ENCODE measurements at regions not wholly inside any gene's neighbourhood (a gene's known extent, or its start where the extent isn't known, plus 50 kb on each side); places are given as distances from the start of the nearest gene placed in this dataset.

GRCh38 chr20:3304456-3304855 lies 65.5 kb upstream of the SLC4A11 start:
- in situ Hi-C loops (cut with HindIII; ENCODE audit: low pct_unique_long_range_greater_than_20kb, low sequenced_read_pairs), result no loop called here
- no peak for DNase-seq (ENCODE audit: low read depth in 1 of 2, low spot score in 1 of 2)
- TF ChIP-seq JUND (IDR thresholded peaks at IDR 0.05; ENCODE audit: low read depth), result no peak

GRCh38 chr20:3297079-3297378 lies 58.0 kb upstream of the SLC4A11 start:
- DNase-seq (ENCODE audit: low read depth in 1 of 2, low spot score in 1 of 2), result no peak
- in situ Hi-C loops (cut with HindIII; ENCODE audit: low pct_unique_long_range_greater_than_20kb, low sequenced_read_pairs), result no loop called here
- TF ChIP-seq JUND (IDR thresholded peaks at IDR 0.05; ENCODE audit: low read depth), result no peak

- DNase-seq (ENCODE audit: low read depth in 1 of 2, low spot score in 1 of 2), result no peak
- no peak for TF ChIP-seq JUND (IDR thresholded peaks at IDR 0.05; ENCODE audit: low read depth)
- in situ Hi-C loops (cut with HindIII; ENCODE audit: low pct_unique_long_range_greater_than_20kb, low sequenced_read_pairs), result no loop called here
Measured at GRCh38 chr20:3296261-3297078, 57.5 kb upstream of the SLC4A11 start.
